HepG2 (cell line): ENCODE measurements at regions not wholly inside any gene's neighbourhood (a gene's known extent, or its start where the extent isn't known, plus 50 kb on each side); places are given as distances from the start of the nearest gene placed in this dataset.

Experiments
- ATAC-seq: fragments of 200-7000 bp; cut with Tn5 transposase; 3 replicates; pipeline ENCODE4 v1.9.1; 2020; ENCODE audit warnings: mild to moderate bottlenecking, moderate library complexity
- BruUV-seq: library from RNA; stranded (reverse); fragments of 400-500 nt; replicated peaks from 2 replicates; lab custom pipeline; 2021; lab: Mats Ljungman, UMichigan
- CTCF ChIA-PET: fragments of 300-600 bp; formaldehyde crosslinking; extraction: SDS; loops from one replicate; lab custom pipeline; 2021; ENCODE audit warnings: low total read pairs, inconsistent platforms, low intra/inter-chr PET ratio; lab: Yijun Ruan, JAX
- POLR2A ChIA-PET: fragments of 350-600 bp; sonication (Branson Sonifier 250); formaldehyde crosslinking; loops from one replicate; lab custom pipeline; 2020; ENCODE audit warnings: antibody characterized with exemption, inconsistent platforms; lab: Yijun Ruan, JAX
- DNase-seq: peaks from one replicate; pipeline ENCODE4 v3.0.0-alpha.2; 2015; ENCODE audit warnings: low spot score
- FAIRE-seq: peaks from 3 replicates; lab custom pipeline; 2011; peaks lifted over from hg19 to GRCh38; lab: Jason Lieb, UNC
- H2AFZ ChIP-seq: one replicate; pipeline ENCODE4 v1.6.1; 2011; ENCODE audit warnings: low read length, inconsistent platforms
- H3K27ac ChIP-seq: fragments of 300-600 bp; 3 replicates; pipeline ENCODE4 v1.8.0; 2011; ENCODE audit warnings: mixed run types, mild to moderate bottlenecking, mixed read lengths, low read length, inconsistent platforms; ENCODE audit not compliant: insufficient read depth; ENCODE audit errors: extremely low read length
- H3K27me3 ChIP-seq, 2 experiments: fragments of 200-600 bp in 1 of 2; 2 replicates in 1 of 2; 3 replicates in 1 of 2; pipeline versions ENCODE4 v1.6.0 to v1.8.0; 2011; ENCODE audit warnings: low read length in 2 of 2, mild to moderate bottlenecking in 2 of 2, moderate library complexity in 2 of 2, inconsistent platforms in 1 of 2; ENCODE audit not compliant: insufficient read depth in 2 of 2, control insufficient read depth in 1 of 2
- H3K36me3 ChIP-seq, 2 experiments: fragments of 200-600 bp in 1 of 2; replicated peaks in 1 of 2; 2 replicates in 1 of 2; 3 replicates in 1 of 2; pipeline versions ENCODE4 v1.5.1 to v1.8.0; 2011; ENCODE audit warnings: low read length in 2 of 2, inconsistent platforms in 1 of 2; ENCODE audit not compliant: insufficient read depth in 2 of 2, control insufficient read depth in 1 of 2
- H3K4me1 ChIP-seq: 2 replicates; pipeline ENCODE4 v1.5.1; 2012; ENCODE audit warnings: low read length, inconsistent platforms; ENCODE audit not compliant: insufficient read depth
- H3K4me2 ChIP-seq: 2 replicates; pipeline ENCODE4 v1.6.0; 2011; ENCODE audit warnings: low read depth, low read length, inconsistent platforms
- H3K4me3 ChIP-seq, 3 experiments: fragments of 200-600 bp in 1 of 3; sonication (generic), shearing (Covaris generic) in 1 of 3; replicated peaks in 1 of 3; 2 replicates each; pipeline ENCODE4 v1.5.1; 2011 to 2016; ENCODE audit warnings: low read length in 3 of 3, inconsistent platforms in 2 of 3, low read depth in 2 of 3, mild to moderate bottlenecking in 2 of 3, control low read depth in 1 of 3, mixed read lengths in 1 of 3; ENCODE audit not compliant: insufficient read depth in 1 of 3
- H3K79me2 ChIP-seq: one replicate; pipeline ENCODE4 v1.6.1; 2011; ENCODE audit warnings: low read length, inconsistent platforms; ENCODE audit not compliant: insufficient read depth
- H3K9ac ChIP-seq: 2 replicates; pipeline ENCODE4 v1.6.0; 2011; ENCODE audit warnings: mild to moderate bottlenecking, low read depth, low read length, inconsistent platforms; ENCODE audit not compliant: insufficient read depth
- H3K9me3 ChIP-seq: 2 replicates; pipeline ENCODE4 v1.5.1; 2012; ENCODE audit warnings: mild to moderate bottlenecking, low read length
- H4K20me1 ChIP-seq: 2 replicates; pipeline ENCODE4 v1.6.0; 2011; ENCODE audit warnings: inconsistent platforms, mild to moderate bottlenecking, low read length, moderate library complexity; ENCODE audit not compliant: insufficient read depth
- ARNT2 ChIP-seq: sonication (generic); formaldehyde crosslinking; IDR thresholded peaks from 2 replicates; pipeline ENCODE4 v1.8.0; 2022; ENCODE audit warnings: mild to moderate bottlenecking, low read depth, missing genetic modification reagents, moderate library complexity
- FOXM1 ChIP-seq: sonication (generic); formaldehyde crosslinking; IDR thresholded peaks from 2 replicates; pipeline ENCODE4 v1.5.0; 2020; ENCODE audit warnings: missing genetic modification reagents
- ISL2 ChIP-seq: sonication (generic); formaldehyde crosslinking; IDR thresholded peaks from 2 replicates; pipeline ENCODE4 v1.5.0; 2020; ENCODE audit warnings: missing genetic modification reagents
- ISX ChIP-seq: sonication (generic); formaldehyde crosslinking; conservative IDR thresholded peaks from 2 replicates; pipeline ENCODE4 v1.5.0; 2020; ENCODE audit warnings: missing genetic modification reagents
- KLF13 ChIP-seq: sonication (generic); formaldehyde crosslinking; IDR thresholded peaks from 2 replicates; pipeline ENCODE4 v1.4.0; 2020; ENCODE audit warnings: mild to moderate bottlenecking, missing genetic modification reagents
- SMC3 ChIP-seq: IDR thresholded peaks from 2 replicates; pipeline ENCODE4 v1.6.1; 2011; ENCODE audit warnings: low read length, improper control_type of control experiment
- SRSF1 ChIP-seq: fragments of 200-400 bp; formaldehyde crosslinking; optimal IDR thresholded peaks from 2 replicates; pipeline ENCODE3; 2017; ENCODE audit warnings: mild to moderate bottlenecking, low read depth, low read length, moderate library complexity
- ZFP37 ChIP-seq: sonication (generic); formaldehyde crosslinking; IDR thresholded peaks from 2 replicates; pipeline ENCODE4 v1.4.0; 2020; ENCODE audit warnings: missing genetic modification reagents, borderline replicate concordance
- ZNF138 ChIP-seq: sonication (generic); formaldehyde crosslinking; IDR thresholded peaks from 2 replicates; pipeline ENCODE4 v1.5.0; 2020; ENCODE audit warnings: mild to moderate bottlenecking, low read depth, missing genetic modification reagents
- ZNF367 ChIP-seq: sonication (generic); formaldehyde crosslinking; IDR thresholded peaks from 2 replicates; pipeline ENCODE4 v1.4.0; 2020; ENCODE audit warnings: missing genetic modification reagents, borderline replicate concordance
- ZNF883 ChIP-seq: sonication (generic); formaldehyde crosslinking; IDR thresholded peaks from 2 replicates; pipeline ENCODE4 v1.5.1; 2020; ENCODE audit warnings: mild to moderate bottlenecking, missing genetic modification reagents; ENCODE audit errors: not compliant biosample characterization
- WGBS: methylation state at CpG from one replicate; pipeline ENCODE4 v1.1.6; 2017; ENCODE audit warnings: low lambda C conversion rate; 5-methylcytosine and 5-hydroxymethylcytosine counted together
- in situ Hi-C: cut with HindIII; loops from 2 replicates; pipeline ENCODE4 v1.10.0; 2017; ENCODE audit warnings: low pct_unique_long_range_greater_than_20kb; ENCODE audit not compliant: extremely low pct_ligation_motif_present
- intact Hi-C: fragments of 100-400 bp; cut with micrococcal nuclease; formaldehyde crosslinking; loops from one replicate; pipeline ENCODE4 v1.10.0; 2022; ENCODE audit not compliant: unreplicated experiment

- TF ChIP-seq ZNF883 (CRISPR knock-in tag), result no peak
- TF ChIP-seq FOXM1 (CRISPR knock-in tag), result no peak
- TF ChIP-seq, all 625 proteins: peak for 0
Measured at GRCh38 chr4:114527170-114527569, 71.4 kb upstream of the UGT8 start (continued).

GRCh38 chr4:114527637-114528036, 71.0 kb upstream of the UGT8 start:
- POLR2A ChIA-PET, result no interaction called here
- DNase-seq (no peak), FAIRE-seq (no peak), ATAC-seq (no peak)
- Histone ChIP-seq H3K27me3 (no peaks in the 10 kb centered on the region), H3K9me3 (no peaks in the 10 kb centered on the region), H4K20me1 (no peaks in the 10 kb centered on the region), H2AFZ (no peak overlapping the region), H3K36me3 (no peaks in the 10 kb centered on the region), H3K27ac (no peak overlapping the region), H3K9ac (no peak overlapping the region), H3K4me2 (no peak overlapping the region), H3K4me3 (no peak overlapping the region), H3K79me2 (no peaks in the 10 kb centered on the region), H3K4me1 (no peaks in the 10 kb centered on the region)
- TF ChIP-seq ISX (CRISPR knock-in tag) (no peak), SRSF1 (no peak), KLF13 (no peak), ZNF138 (CRISPR knock-in tag) (no peak), ZFP37 (no peak), ISL2 (CRISPR knock-in tag) (no peak), ZNF367 (CRISPR knock-in tag) (no peak), SMC3 (no peak), ARNT2 (CRISPR knock-in tag) (no peak)
- intact Hi-C loops (no loop called here), in situ Hi-C loops (no loop called here)
- BruUV-seq, result no TSS peak
- CTCF ChIA-PET, result no interaction called here
- WGBS, result 2% methylated on average over 2 of the region's 2 CpGs
